Neutrophil (primary cell): ENCODE measurements at regions not wholly inside any gene's neighbourhood (a gene's known extent, or its start where the extent isn't known, plus 50 kb on each side); places are given as distances from the start of the nearest gene placed in this dataset.

Source experiments
- H3K27ac ChIP-seq: fragments of 200-600 bp; sonication (generic); 2 replicates; pipeline ENCODE4 v1.5.1; 2016; ENCODE audit warnings: mild to moderate bottlenecking, moderate library complexity
- H3K27me3 ChIP-seq: fragments of 200-600 bp; sonication (generic); 2 replicates; pipeline ENCODE4 v1.6.0; 2016; ENCODE audit warnings: mild to moderate bottlenecking
- H3K36me3 ChIP-seq: fragments of 200-600 bp; sonication (generic); 2 replicates; pipeline ENCODE4 v1.5.1; 2017
- H3K4me1 ChIP-seq, 2 experiments: fragments of 200-600 bp in 1 of 2; sonication (generic) in 1 of 2; 1 replicate in 1 of 2; 2 replicates in 1 of 2; pipeline versions ENCODE4 v1.5.1 to v1.6.1; 2013 to 2016; ENCODE audit warnings: low read depth in 1 of 2, low read length in 1 of 2, mild to moderate bottlenecking in 1 of 2, moderate library complexity in 1 of 2; ENCODE audit not compliant: control insufficient read depth in 1 of 2, insufficient read depth in 1 of 2
- H3K4me3 ChIP-seq, 2 experiments: fragments of 200-600 bp in 1 of 2; sonication (generic) in 1 of 2; 1 replicate in 1 of 2; 2 replicates in 1 of 2; pipeline ENCODE4 v1.5.1; 2013 to 2016; ENCODE audit warnings: low read depth in 1 of 2, low read length in 1 of 2, mild to moderate bottlenecking in 1 of 2, moderate library complexity in 1 of 2
- H3K9me3 ChIP-seq: fragments of 200-600 bp; sonication (generic); 2 replicates; pipeline ENCODE4 v1.5.1; 2016
- TF ChIP-seq, protein P1 (sequence below): fragments of 200-600 bp; sonication (generic); IDR thresholded peaks from 2 replicates; pipeline ENCODE4 v1.5.1; 2016; ENCODE audit warnings: antibody characterized with exemption

DNA sequence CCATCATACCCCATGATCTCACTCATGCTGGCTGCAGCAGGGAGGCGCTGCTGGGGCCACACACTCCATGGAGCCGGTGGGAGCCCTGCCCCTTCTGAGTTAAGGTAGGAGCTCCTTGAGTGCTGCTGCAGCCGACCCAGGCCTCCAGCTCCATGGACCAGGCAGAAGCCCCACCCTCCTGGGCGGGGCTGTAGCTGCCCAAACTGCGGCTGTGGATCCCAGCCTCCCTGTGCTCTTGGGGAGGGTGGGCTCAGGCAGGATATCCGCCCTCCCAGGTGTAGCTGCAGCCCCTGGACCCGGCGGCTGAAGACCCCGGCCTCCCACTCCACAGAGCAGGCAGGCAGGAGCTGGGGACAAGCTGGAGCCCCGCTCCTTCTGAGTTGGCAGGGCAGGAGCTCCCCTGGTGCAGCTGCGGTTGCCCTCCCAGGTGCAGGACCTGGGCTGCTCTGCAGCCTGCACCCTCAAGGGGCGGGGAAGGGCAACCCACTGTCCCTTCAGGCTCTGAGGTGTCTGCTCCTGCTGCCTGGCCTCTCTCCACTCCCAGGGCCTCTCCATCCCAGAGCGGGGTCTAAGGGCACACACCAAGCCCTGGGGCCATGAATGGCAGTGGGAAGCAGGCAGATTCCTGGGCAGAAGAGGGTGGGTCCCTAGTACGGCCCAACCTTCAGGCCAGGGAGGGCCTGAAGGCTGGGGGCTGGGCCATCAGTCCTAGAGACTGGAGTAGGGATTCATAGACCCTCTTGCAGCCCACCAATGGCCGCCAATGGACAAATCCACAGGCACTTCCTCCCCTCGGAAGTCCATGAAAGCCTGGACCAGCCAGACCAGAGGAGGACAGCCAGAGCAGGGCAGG is 466.1 kb downstream of the DTHD1 start:
- no peak overlapping the region for H3K27ac ChIP-seq
- H3K4me3 ChIP-seq, result no peak overlapping the region
- no peaks in the 10 kb centered on the region for H3K9me3 ChIP-seq
- H3K4me1 ChIP-seq, result no peaks in the 10 kb centered on the region
- H3K36me3 ChIP-seq, result no peaks in the 10 kb centered on the region
- no peaks in the 10 kb centered on the region for H3K27me3 ChIP-seq
- TF ChIP-seq, protein P1, sequence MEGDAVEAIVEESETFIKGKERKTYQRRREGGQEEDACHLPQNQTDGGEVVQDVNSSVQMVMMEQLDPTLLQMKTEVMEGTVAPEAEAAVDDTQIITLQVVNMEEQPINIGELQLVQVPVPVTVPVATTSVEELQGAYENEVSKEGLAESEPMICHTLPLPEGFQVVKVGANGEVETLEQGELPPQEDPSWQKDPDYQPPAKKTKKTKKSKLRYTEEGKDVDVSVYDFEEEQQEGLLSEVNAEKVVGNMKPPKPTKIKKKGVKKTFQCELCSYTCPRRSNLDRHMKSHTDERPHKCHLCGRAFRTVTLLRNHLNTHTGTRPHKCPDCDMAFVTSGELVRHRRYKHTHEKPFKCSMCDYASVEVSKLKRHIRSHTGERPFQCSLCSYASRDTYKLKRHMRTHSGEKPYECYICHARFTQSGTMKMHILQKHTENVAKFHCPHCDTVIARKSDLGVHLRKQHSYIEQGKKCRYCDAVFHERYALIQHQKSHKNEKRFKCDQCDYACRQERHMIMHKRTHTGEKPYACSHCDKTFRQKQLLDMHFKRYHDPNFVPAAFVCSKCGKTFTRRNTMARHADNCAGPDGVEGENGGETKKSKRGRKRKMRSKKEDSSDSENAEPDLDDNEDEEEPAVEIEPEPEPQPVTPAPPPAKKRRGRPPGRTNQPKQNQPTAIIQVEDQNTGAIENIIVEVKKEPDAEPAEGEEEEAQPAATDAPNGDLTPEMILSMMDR, result no peak

DNA sequence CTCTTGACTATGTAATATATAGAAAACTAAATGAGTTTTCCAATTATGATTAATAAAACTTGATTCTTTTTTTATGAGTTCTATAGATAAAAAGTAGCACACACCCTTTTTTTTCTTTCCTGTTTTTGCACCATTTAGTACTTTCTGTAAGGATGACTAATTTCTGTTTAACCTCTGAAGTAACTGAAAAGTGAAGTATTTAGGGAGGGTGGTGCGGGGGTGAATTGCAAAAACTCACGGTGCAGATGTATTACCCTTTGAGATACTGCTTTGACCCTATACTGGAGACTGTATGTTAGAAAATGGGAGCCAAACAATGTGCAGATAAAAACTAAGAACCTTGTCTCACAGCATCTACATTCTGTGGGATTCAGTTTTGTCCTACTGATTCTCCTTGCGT is 471.6 kb downstream of the DTHD1 start:
- H3K27ac ChIP-seq, result no peak overlapping the region
- H3K36me3 ChIP-seq, result no peaks in the 10 kb centered on the region
- H3K27me3 ChIP-seq, result no peaks in the 10 kb centered on the region
- H3K4me3 ChIP-seq, result no peak overlapping the region
- no peaks in the 10 kb centered on the region for H3K9me3 ChIP-seq
- TF ChIP-seq, protein P1, result no peak
- H3K4me1 ChIP-seq, result no peaks in the 10 kb centered on the region

DNA sequence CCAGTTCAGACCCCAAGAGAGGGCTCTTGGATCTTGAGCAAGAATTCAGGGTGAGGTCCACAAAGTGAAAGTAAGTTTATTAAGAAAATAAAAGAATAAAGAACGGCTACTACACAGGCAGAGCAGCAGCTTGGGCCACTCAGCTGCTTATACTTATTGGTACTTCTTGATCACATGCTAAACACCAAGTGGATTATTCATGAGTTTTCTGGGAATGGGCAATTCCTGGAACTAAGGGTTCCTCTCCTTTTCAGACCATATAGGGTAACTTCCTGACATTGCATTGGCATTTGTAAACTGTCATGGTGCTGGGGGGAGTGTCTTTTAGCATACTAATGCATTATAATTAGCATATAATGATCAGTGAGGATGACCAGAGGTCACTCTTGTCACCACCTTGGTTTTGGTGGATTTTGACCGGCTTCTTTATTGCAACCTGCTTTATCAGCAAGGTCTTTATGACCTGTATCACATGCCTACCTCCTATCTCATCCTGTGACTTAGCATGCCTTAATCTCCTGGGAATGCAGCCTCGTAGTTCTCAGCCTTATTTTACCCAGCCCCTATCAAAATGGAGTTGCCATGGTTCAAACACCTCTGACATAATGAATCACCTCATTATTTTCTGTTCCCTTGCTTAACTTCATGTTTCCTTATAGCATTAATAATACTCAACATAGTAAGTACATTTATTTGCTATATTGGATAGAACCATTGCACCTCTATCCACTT is 476.3 kb downstream of the DTHD1 start:
- H3K4me1 ChIP-seq, result no peaks in the 10 kb centered on the region
- no peak overlapping the region for H3K27ac ChIP-seq
- H3K9me3 ChIP-seq, result no peaks in the 10 kb centered on the region
- no peak overlapping the region for H3K4me3 ChIP-seq
- no peaks in the 10 kb centered on the region for H3K36me3 ChIP-seq
- no peaks in the 10 kb centered on the region for H3K27me3 ChIP-seq
- TF ChIP-seq, protein P1, result no peak

DNA sequence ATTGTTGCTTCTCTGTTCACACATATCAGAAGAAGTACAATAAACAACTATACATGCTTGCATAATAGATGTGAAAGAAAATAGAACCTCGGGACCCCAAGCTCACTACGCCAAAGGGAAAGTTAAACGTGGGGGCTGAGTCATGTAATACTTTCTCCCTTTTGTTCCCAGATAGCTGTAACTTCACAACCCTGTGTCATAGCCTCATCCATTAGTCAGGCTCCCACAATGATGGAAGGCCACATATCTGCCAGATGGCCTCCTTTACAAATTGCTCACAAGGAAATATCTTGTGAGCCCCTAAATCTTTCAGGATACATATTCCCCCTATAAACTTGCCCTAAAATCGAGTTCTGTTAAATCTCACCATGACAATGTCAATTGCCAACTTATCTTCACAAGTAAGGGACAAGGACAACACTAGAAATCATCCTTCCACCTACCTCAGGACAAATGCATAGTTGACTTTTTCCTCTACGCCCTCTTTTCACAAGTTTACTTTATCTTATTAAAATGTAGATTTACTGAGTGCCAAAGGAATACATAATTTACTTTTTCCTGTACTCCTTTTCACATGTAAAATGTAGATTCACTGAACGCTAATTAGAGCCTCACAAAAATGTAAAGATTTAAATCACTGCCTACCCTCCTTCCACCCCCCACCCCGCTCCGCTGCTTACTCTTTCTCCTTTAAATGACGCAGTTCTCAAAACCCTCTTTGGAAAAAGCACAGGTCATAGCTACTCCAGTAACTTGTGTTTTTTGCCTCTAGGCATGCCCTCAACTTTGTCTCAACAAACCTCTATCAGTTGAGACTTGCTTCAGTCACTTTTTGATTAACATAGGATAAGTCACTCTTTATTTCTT is 477.1 kb downstream of the DTHD1 start:
- no peak overlapping the region for H3K4me3 ChIP-seq
- TF ChIP-seq, protein P1, result no peak
- H3K27me3 ChIP-seq, result no peaks in the 10 kb centered on the region
- H3K36me3 ChIP-seq, result no peaks in the 10 kb centered on the region
- H3K27ac ChIP-seq, result no peak overlapping the region
- no peaks in the 10 kb centered on the region for H3K9me3 ChIP-seq
- no peaks in the 10 kb centered on the region for H3K4me1 ChIP-seq

DNA sequence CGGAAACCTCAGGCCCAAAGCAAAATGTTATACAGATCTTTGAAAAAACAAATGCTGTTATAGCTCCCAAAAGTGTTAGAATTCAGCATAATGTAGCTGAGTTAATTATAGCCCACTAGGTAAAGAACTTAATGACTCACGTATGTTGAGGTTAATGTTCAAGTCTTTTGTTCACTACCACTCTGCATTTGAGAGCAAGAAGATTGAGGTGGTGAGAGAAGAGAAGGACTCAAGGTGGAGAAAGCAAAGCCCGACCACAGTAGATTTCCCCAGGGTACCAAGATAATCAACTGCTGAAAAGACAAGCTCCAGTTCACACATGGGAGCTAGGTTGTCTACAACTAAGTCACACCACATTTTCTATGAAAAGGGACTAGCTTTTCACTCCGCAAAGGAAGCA is 480.2 kb downstream of the DTHD1 start:
- TF ChIP-seq, protein P1, result no peak
- Histone ChIP-seq H3K27me3 (no peaks in the 10 kb centered on the region), H3K9me3 (no peaks in the 10 kb centered on the region), H3K4me1 (no peaks in the 10 kb centered on the region), H3K4me3 (no peak overlapping the region), H3K36me3 (no peaks in the 10 kb centered on the region), H3K27ac (no peak overlapping the region)
